RWPE2 (cell line): ENCODE measurements at regions not wholly inside any gene's neighbourhood (a gene's known extent, or its start where the extent isn't known, plus 50 kb on each side); places are given as distances from the start of the nearest gene placed in this dataset.

ENCODE experiments used
- ATAC-seq: fragments of 200-7000 bp; cut with Tn5 transposase; 3 replicates; pipeline ENCODE4 v1.9.1; 2021; ENCODE audit warnings: low read depth
- DNase-seq: peaks from one replicate; pipeline ENCODE4 v3.0.0-alpha.2; 2020; ENCODE audit warnings: low spot score
- H3K27ac ChIP-seq: fragments of 450-650 bp; 2 replicates; pipeline ENCODE4 v1.5.1; 2017; ENCODE audit warnings: mild to moderate bottlenecking; ENCODE audit not compliant: poor library complexity, severe bottlenecking
- H3K27me3 ChIP-seq: fragments of 250-450 bp; sonication (Bioruptor Pico); 2 replicates; pipeline ENCODE4 v1.5.1; 2021; ENCODE audit warnings: mild to moderate bottlenecking, moderate library complexity; ENCODE audit not compliant: insufficient read depth, poor library complexity, severe bottlenecking
- H3K36me3 ChIP-seq: fragments of 250-450 bp; sonication (Bioruptor Pico); 2 replicates; pipeline ENCODE4 v1.5.1; 2020; ENCODE audit warnings: low read depth, mild to moderate bottlenecking, moderate library complexity
- H3K4me1 ChIP-seq: fragments of 250-450 bp; sonication (Bioruptor Pico); 2 replicates; pipeline ENCODE4 v1.5.1; 2021; ENCODE audit warnings: mild to moderate bottlenecking, moderate library complexity; ENCODE audit not compliant: insufficient read depth, poor library complexity, severe bottlenecking
- H3K4me3 ChIP-seq: fragments of 250-450 bp; sonication (Bioruptor Pico); 2 replicates; pipeline ENCODE4 v1.5.1; 2021; ENCODE audit warnings: mild to moderate bottlenecking, moderate library complexity; ENCODE audit not compliant: severe bottlenecking
- H3K9me3 ChIP-seq: fragments of 250-450 bp; sonication (Bioruptor Pico); 2 replicates; pipeline ENCODE4 v1.5.1; 2021; ENCODE audit warnings: mild to moderate bottlenecking, moderate library complexity; ENCODE audit not compliant: severe bottlenecking
- TF ChIP-seq, protein P1 (sequence below): fragments of 450-650 bp; IDR thresholded peaks from one replicate; pipeline ENCODE4 v1.5.1; 2017; ENCODE audit warnings: mild to moderate bottlenecking, moderate library complexity; ENCODE audit not compliant: poor library complexity, severe bottlenecking

DNA sequence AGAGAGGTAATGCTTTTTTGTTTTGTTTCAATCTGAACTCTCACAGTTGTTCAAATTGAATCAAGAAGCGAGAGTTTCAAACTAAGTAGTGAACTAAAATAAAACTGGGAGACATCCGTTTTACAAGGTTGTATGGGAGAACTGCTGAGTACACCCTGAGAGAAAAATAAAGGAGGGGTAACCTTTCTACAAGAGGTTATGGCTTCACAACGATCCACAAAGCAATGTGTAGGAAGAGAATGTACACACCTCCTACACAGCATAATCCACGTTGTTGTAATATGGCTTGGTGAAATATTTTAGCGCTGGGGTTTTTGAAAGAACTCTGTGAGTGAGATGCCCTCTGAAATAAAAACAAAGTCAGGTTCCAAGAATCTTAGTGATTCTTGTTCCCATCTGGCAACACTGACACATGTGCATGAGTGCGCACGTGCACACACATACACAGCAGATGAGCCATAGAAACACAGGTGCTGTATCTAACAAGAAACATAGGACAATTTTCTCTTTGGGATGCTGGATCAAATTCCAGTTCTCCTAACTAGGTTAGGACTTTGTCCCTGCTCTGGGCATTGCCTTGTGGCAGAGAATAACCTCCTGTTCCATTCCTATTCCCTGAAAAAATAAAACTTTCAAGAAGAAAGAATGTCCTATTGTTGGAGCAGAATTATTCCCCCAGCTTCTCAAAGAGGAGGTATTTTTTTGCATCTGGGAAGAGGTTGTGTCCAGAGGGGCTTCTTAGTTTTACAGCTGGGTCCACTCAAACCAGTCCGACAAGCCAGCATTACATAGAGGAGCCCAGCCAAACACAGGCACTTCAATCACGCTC lies 94.5 kb upstream of the EFNA5 start:
- Histone ChIP-seq H3K9me3 (no peaks in the 10 kb centered on the region), H3K36me3 (no peaks in the 10 kb centered on the region), H3K27ac (no peak overlapping the region), H3K27me3 (no peaks in the 10 kb centered on the region), H3K4me3 (no peak overlapping the region), H3K4me1 (no peaks in the 10 kb centered on the region)
- TF ChIP-seq, protein P1, sequence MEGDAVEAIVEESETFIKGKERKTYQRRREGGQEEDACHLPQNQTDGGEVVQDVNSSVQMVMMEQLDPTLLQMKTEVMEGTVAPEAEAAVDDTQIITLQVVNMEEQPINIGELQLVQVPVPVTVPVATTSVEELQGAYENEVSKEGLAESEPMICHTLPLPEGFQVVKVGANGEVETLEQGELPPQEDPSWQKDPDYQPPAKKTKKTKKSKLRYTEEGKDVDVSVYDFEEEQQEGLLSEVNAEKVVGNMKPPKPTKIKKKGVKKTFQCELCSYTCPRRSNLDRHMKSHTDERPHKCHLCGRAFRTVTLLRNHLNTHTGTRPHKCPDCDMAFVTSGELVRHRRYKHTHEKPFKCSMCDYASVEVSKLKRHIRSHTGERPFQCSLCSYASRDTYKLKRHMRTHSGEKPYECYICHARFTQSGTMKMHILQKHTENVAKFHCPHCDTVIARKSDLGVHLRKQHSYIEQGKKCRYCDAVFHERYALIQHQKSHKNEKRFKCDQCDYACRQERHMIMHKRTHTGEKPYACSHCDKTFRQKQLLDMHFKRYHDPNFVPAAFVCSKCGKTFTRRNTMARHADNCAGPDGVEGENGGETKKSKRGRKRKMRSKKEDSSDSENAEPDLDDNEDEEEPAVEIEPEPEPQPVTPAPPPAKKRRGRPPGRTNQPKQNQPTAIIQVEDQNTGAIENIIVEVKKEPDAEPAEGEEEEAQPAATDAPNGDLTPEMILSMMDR = no peak
- DNase-seq = no peak
- ATAC-seq = no peak

DNA sequence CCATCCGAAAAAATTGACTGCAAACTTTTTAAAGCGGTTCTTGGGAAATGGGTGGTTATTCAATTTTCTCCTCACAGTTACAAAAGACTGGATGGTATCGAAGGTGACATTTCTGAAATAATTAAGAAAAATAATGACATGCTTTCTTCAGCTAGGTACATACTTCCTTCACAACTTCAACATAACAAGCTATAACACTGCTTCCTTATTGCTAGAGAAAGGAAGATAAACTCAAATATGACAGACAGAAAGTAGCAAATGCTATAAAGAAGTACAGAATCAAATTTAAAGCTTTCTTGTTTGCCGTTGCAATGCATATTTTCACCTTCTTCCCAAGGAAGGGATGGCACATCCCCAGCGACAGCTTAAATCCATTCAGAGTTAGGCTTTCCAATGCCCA lies 93.5 kb upstream of the EFNA5 start:
- H3K27me3 ChIP-seq = no peaks in the 10 kb centered on the region
- TF ChIP-seq, protein P1 = no peak
- no peaks in the 10 kb centered on the region for H3K36me3 ChIP-seq
- no peak overlapping the region for H3K27ac ChIP-seq
- H3K4me1 ChIP-seq = no peaks in the 10 kb centered on the region
- no peak overlapping the region for H3K4me3 ChIP-seq
- DNase-seq (no peak), ATAC-seq (no peak)
- no peaks in the 10 kb centered on the region for H3K9me3 ChIP-seq

DNA sequence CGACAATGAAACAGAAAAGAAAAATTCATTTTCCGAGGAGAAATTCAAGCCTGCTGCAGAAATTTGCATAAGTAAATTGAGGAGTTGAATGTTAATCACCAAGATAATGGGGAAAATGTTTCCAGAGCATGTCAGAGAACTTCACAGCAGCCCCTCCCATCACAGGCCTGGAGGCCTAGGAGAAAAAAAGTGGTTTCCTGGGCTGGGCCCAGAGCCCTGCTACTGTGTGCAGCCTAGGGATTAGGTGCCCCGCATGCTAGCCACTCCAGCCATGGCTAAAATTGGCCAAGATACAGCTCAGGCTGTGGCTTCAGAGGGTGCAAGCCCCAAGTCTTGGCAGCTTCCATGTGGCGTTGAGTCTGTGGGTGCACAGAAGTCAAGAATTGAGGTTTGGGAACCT lies 82.7 kb upstream of the EFNA5 start:
- TF ChIP-seq, protein P1 = no peak
- Histone ChIP-seq H3K4me3 (no peak overlapping the region), H3K27ac (no peak overlapping the region), H3K27me3 (no peaks in the 10 kb centered on the region), H3K9me3 (no peaks in the 10 kb centered on the region), H3K4me1 (no peaks in the 10 kb centered on the region), H3K36me3 (no peaks in the 10 kb centered on the region)
- no peak for ATAC-seq
- DNase-seq = no peak

DNA sequence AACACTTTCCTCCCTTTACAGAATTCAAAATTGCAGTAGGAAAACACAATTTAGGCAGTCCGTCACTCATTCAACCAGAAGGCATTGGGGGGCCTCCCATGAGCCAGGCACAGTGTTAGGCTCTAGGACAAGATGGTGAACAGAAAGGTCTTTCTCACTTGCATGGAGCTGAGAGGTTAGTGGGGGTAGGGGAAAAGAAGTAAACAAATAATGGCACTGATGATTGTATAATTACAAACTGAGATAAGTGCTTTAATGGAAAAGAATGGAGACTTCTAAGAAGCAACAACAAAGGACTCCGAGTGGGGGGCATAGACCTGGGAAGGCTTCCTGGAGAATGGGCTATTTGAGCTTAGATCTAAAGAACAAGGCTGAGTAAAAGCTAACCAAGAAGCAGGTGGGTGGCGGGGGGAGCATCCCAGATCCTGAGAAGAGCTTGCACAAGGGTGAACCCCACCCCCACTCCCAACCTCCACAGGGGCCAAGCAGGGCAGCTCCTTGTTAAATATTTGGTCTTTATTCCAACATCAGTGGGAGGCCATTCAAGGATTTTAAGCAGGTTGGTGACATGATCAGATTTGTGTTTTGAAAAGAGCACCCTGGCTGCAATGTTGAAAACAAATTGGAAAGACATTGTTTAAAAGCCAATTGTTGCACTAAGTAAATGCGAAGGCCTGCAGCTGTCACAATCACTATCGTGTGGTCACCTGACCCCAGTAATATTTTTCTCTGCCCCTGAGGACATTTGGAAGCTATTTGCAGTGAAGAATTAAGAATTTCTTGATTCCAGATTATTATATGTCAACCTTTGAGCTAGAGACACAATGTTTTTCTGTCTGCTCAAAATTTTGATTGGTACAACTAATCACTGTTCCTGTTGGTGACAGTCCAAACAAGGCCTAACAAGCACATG lies 73.9 kb upstream of the EFNA5 start:
- no peak overlapping the region for H3K27ac ChIP-seq
- H3K36me3 ChIP-seq = no peaks in the 10 kb centered on the region
- DNase-seq (no peak), ATAC-seq (no peak)
- TF ChIP-seq, protein P1 = no peak
- H3K9me3 ChIP-seq = no peaks in the 10 kb centered on the region
- peaks cover 10% of the 10 kb centered on the region for H3K4me1 ChIP-seq
- no peak overlapping the region for H3K4me3 ChIP-seq
- H3K27me3 ChIP-seq = no peaks in the 10 kb centered on the region
